ENCODE measurements at regions not wholly inside any gene's neighbourhood (a gene's known extent, or its start where the extent isn't known, plus 50 kb on each side); places are given as distances from the start of the nearest gene placed in this dataset.

DNA sequence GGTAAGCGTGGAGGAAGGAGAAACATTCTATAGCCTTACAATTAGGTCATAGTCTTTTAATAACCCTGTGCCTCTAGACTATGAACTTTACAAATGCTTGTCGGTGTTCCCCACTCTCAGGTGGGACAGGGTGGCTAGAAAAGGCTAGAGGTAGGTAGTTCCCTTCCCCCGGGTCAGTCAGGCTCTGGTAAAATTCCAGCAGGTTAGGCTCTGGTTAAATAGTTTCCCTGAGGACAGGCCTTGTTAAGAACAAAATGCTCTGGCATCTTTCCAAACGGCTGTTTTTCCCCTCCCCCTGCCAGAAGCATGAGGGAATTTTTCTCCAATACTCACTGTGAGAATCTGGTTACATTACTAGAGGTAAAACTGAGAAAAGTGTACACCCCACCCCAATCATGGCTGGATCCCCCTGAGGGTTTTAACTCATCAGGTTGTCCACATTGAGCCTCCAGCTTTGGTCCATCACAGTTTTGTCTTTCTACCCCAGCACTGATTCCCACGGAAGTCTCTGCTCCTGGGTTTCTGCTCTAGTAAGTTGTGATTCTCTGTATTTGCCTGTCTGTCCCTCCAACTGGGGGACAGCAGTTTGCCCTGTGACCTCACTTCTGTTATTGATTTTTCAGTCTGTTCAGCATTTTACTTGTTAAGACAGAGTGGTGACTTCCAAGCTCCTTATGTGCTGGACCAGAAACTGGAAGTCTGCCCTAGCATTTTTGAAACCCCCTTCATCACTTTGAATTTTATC, 84.7 kb upstream of the ADGRF1 start:
- DNase-seq: no peak
- Histone ChIP-seq H4K20me1 (ENCODE audit: insufficient read depth, low read length) (no peaks in the 10 kb centered on the region), H3K27ac (ENCODE audit: low read depth in 1 of 2, low read length in 2 of 2) (no peak overlapping the region), H3K9me3 (replicated peaks in 1 of 2; ENCODE audit: control insufficient read depth in 1 of 2, insufficient read depth in 1 of 2, low read length in 2 of 2) (no peaks in the 10 kb centered on the region), H2AFZ (ENCODE audit: insufficient read depth, low read depth, low read length, poor library complexity, severe bottlenecking) (no peak overlapping the region), H3K36me3 (replicated peaks in 1 of 2; ENCODE audit: control insufficient read depth in 1 of 2, insufficient read depth in 2 of 2, low read length in 2 of 2) (no peaks in the 10 kb centered on the region), H3K4me2 (replicated peaks; ENCODE audit: extremely low read depth, low read length, poor library complexity, severe bottlenecking) (no peak overlapping the region), H3K27me3 (ENCODE audit: control insufficient read depth in 2 of 2, insufficient read depth in 2 of 2, low read length in 2 of 2) (no peaks in the 10 kb centered on the region), H3K79me2 (ENCODE audit: insufficient read depth, low read length) (no peaks in the 10 kb centered on the region), H3K4me3 (replicated peaks in 1 of 3; ENCODE audit: low read depth in 2 of 3, low read length in 3 of 3) (no peak overlapping the region), H3K9ac (ENCODE audit: insufficient read depth, low read length, poor library complexity, severe bottlenecking) (no peak overlapping the region), H3K4me1 (ENCODE audit: control insufficient read depth in 1 of 2, insufficient read depth in 2 of 2, low read length in 2 of 2) (no peaks in the 10 kb centered on the region)
- 100% methylated on average over 1 of the region's 5 CpGs for WGBS (ENCODE audit: insufficient coverage)
- Mint-ChIP-seq H3K36me3 (no peaks in the 10 kb centered on the region), H3K4me3 (no peak overlapping the region), H3K27me3 (ENCODE audit: low read depth in 3 of 3) (no peaks in the 10 kb centered on the region), H3K4me1 (peaks cover 3% of the 10 kb centered on the region), H3K27ac (no peak overlapping the region), H3K9me3 (peaks cover 0 to 1% (median 0%) of the 10 kb centered on the region in 7 donors)
- intact Hi-C loops (cut with micrococcal nuclease): no loop called here
- TF ChIP-seq, protein P1, sequence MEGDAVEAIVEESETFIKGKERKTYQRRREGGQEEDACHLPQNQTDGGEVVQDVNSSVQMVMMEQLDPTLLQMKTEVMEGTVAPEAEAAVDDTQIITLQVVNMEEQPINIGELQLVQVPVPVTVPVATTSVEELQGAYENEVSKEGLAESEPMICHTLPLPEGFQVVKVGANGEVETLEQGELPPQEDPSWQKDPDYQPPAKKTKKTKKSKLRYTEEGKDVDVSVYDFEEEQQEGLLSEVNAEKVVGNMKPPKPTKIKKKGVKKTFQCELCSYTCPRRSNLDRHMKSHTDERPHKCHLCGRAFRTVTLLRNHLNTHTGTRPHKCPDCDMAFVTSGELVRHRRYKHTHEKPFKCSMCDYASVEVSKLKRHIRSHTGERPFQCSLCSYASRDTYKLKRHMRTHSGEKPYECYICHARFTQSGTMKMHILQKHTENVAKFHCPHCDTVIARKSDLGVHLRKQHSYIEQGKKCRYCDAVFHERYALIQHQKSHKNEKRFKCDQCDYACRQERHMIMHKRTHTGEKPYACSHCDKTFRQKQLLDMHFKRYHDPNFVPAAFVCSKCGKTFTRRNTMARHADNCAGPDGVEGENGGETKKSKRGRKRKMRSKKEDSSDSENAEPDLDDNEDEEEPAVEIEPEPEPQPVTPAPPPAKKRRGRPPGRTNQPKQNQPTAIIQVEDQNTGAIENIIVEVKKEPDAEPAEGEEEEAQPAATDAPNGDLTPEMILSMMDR (IDR thresholded peaks at IDR 0.05): no peak

DNA sequence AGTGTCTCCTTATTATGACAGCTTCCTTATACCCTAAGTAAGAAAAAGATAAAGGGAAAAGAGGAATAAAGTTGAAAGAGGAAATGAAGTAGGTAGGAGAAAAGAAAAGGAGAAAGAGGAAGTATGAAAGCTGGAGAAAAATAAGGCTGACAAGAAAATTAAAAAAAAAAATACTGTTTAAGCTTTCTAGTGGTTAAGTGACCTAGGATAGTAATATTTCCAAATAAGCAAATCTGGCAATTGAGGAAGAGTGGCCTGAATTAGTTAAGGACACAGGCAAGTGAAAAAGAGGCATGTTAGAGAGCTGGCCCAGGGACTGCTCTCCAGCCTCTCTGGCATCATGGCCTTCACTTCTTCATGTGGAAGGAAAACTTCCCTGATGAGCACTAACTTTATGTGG, 76.5 kb upstream of the ADGRF1 start:
- H3K27ac ChIP-seq (ENCODE audit: low read depth in 1 of 2, low read length in 2 of 2): no peak overlapping the region
- H3K27ac Mint-ChIP-seq: peak overlapping the region in 1 of 7 donors; percentile 2
- H3K4me1 ChIP-seq (ENCODE audit: control insufficient read depth in 1 of 2, insufficient read depth in 2 of 2, low read length in 2 of 2): peaks cover 7 to 9% of the 10 kb centered on the region in 2 donors
- H3K4me3 Mint-ChIP-seq: no peak overlapping the region
- H3K27me3 Mint-ChIP-seq (ENCODE audit: low read depth in 3 of 3): no peaks in the 10 kb centered on the region
- no peak overlapping the region for H3K4me2 ChIP-seq (replicated peaks; ENCODE audit: extremely low read depth, low read length, poor library complexity, severe bottlenecking)
- peak in 1 of 3 donors; percentile 8 for DNase-seq
- no peak overlapping the region for H3K4me3 ChIP-seq (replicated peaks in 1 of 3; ENCODE audit: low read depth in 2 of 3, low read length in 3 of 3)
- no peaks in the 10 kb centered on the region for H3K9me3 Mint-ChIP-seq
- H3K36me3 Mint-ChIP-seq: no peaks in the 10 kb centered on the region
- no peaks in the 10 kb centered on the region for H3K27me3 ChIP-seq (ENCODE audit: control insufficient read depth in 2 of 2, insufficient read depth in 2 of 2, low read length in 2 of 2)
- H2AFZ ChIP-seq (ENCODE audit: insufficient read depth, low read depth, low read length, poor library complexity, severe bottlenecking): no peak overlapping the region
- no peaks in the 10 kb centered on the region for H3K79me2 ChIP-seq (ENCODE audit: insufficient read depth, low read length)
- TF ChIP-seq, protein P1 (IDR thresholded peaks at IDR 0.05): no peak
- intact Hi-C loops (cut with micrococcal nuclease): no loop called here
- H3K9ac ChIP-seq (ENCODE audit: insufficient read depth, low read length, poor library complexity, severe bottlenecking): no peak overlapping the region
- no peaks in the 10 kb centered on the region for H3K9me3 ChIP-seq (replicated peaks in 1 of 2; ENCODE audit: control insufficient read depth in 1 of 2, insufficient read depth in 1 of 2, low read length in 2 of 2)
- H3K4me1 Mint-ChIP-seq: peaks cover 9% of the 10 kb centered on the region
- no peaks in the 10 kb centered on the region for H4K20me1 ChIP-seq (ENCODE audit: insufficient read depth, low read length)
- no peaks in the 10 kb centered on the region for H3K36me3 ChIP-seq (replicated peaks in 1 of 2; ENCODE audit: control insufficient read depth in 1 of 2, insufficient read depth in 2 of 2, low read length in 2 of 2)

Data from CD14-positive monocyte (primary cell).